Liver (tissue), 8 donors: ENCODE measurements at regions not wholly inside any gene's neighbourhood (a gene's known extent, or its start where the extent isn't known, plus 50 kb on each side); places are given as distances from the start of the nearest gene placed in this dataset.

ENCODE experiments used
- DNase-seq: peaks from one replicate; pipeline ENCODE4 v3.0.0-alpha.2; 2017; ENCODE audit warnings: low spot score
- H3K27ac ChIP-seq, 2 donors: one replicate each; pipeline ENCODE4 v1.7.0; 2013; ENCODE audit warnings: inconsistent platforms in 2 of 2, low read length in 2 of 2, control low read depth in 1 of 2, low read depth in 1 of 2, mild to moderate bottlenecking in 1 of 2
- H3K27me3 ChIP-seq, 4 donors: one replicate each; pipeline versions ENCODE4 v1.6.1 to v1.7.0; 2013; ENCODE audit warnings: low read length in 3 of 4, inconsistent platforms in 1 of 4, mild to moderate bottlenecking in 1 of 4, moderate library complexity in 1 of 4; ENCODE audit not compliant: control insufficient read depth in 4 of 4, insufficient read depth in 4 of 4
- H3K36me3 ChIP-seq, 4 donors: one replicate each; pipeline versions ENCODE4 v1.6.1 to v1.7.0; 2013; ENCODE audit warnings: low read length in 3 of 4, mild to moderate bottlenecking in 3 of 4, low read depth in 1 of 4, moderate library complexity in 1 of 4; ENCODE audit not compliant: control insufficient read depth in 4 of 4, insufficient read depth in 3 of 4
- H3K4me1 ChIP-seq, 4 donors: one replicate each; pipeline versions ENCODE4 v1.6.1 to v1.7.0; 2013; ENCODE audit warnings: low read length in 3 of 4, mild to moderate bottlenecking in 3 of 4, moderate library complexity in 1 of 4; ENCODE audit not compliant: control insufficient read depth in 4 of 4, insufficient read depth in 4 of 4
- H3K4me3 ChIP-seq, 3 donors: one replicate each; pipeline versions ENCODE4 v1.6.1 to v1.7.0; 2013; ENCODE audit warnings: low read length in 3 of 3, control low read depth in 1 of 3, low read depth in 1 of 3, mild to moderate bottlenecking in 1 of 3
- H3K9ac ChIP-seq, 2 donors: one replicate each; pipeline ENCODE4 v1.7.0; 2013; ENCODE audit warnings: low read length in 2 of 2, mild to moderate bottlenecking in 2 of 2, moderate library complexity in 2 of 2, control low read depth in 1 of 2, low read depth in 1 of 2
- H3K9me3 ChIP-seq, 4 donors: one replicate each; pipeline versions ENCODE4 v1.6.1 to v1.7.0; 2013; ENCODE audit warnings: low read length in 3 of 4; ENCODE audit not compliant: control insufficient read depth in 4 of 4
- ATF3 ChIP-seq: IDR thresholded peaks from 2 replicates; pipeline ENCODE4 v1.6.1; 2016; ENCODE audit warnings: antibody characterized with exemption
- EGR1 ChIP-seq, 2 donors: IDR thresholded peaks; 2 replicates each; pipeline ENCODE4 v1.6.1; 2016 to 2018; ENCODE audit warnings: antibody characterized with exemption in 2 of 2, low read depth in 2 of 2
- FOXA1 ChIP-seq: IDR thresholded peaks from 2 replicates; pipeline ENCODE4 v1.6.1; 2016; ENCODE audit warnings: antibody characterized with exemption
- FOXA2 ChIP-seq: IDR thresholded peaks from 2 replicates; pipeline ENCODE4 v1.6.1; 2016; ENCODE audit warnings: antibody characterized with exemption
- GABPA ChIP-seq, 2 donors: IDR thresholded peaks in 1 of 2; conservative IDR thresholded peaks in 1 of 2; 2 replicates each; pipeline ENCODE4 v1.6.1; 2016; ENCODE audit warnings: antibody characterized with exemption in 2 of 2, mild to moderate bottlenecking in 1 of 2, moderate library complexity in 1 of 2
- HNF4A ChIP-seq, 2 donors: conservative IDR thresholded peaks; 2 replicates each; pipeline ENCODE4 v1.6.1; 2016; ENCODE audit warnings: antibody characterized with exemption in 2 of 2, mild to moderate bottlenecking in 2 of 2
- HNF4G ChIP-seq: IDR thresholded peaks from 2 replicates; pipeline ENCODE4 v1.6.1; 2016; ENCODE audit warnings: antibody characterized with exemption
- JUND ChIP-seq, 2 donors: IDR thresholded peaks; 2 replicates each; pipeline ENCODE4 v1.6.1; 2016; ENCODE audit warnings: antibody characterized with exemption in 2 of 2
- NR2F2 ChIP-seq: IDR thresholded peaks from 2 replicates; pipeline ENCODE4 v1.6.1; 2016; ENCODE audit warnings: antibody characterized with exemption
- RAD21 ChIP-seq, 2 donors: IDR thresholded peaks; 2 replicates each; pipeline ENCODE4 v1.6.1; 2016; ENCODE audit warnings: antibody characterized with exemption in 2 of 2, mild to moderate bottlenecking in 2 of 2
- REST ChIP-seq: IDR thresholded peaks from 2 replicates; pipeline ENCODE4 v1.6.1; 2016; ENCODE audit warnings: antibody characterized with exemption, mild to moderate bottlenecking
- RXRA ChIP-seq, 2 donors: IDR thresholded peaks; 2 replicates each; pipeline ENCODE4 v1.6.1; 2017 to 2018; ENCODE audit warnings: antibody characterized with exemption in 2 of 2, mild to moderate bottlenecking in 1 of 2
- SP1 ChIP-seq: IDR thresholded peaks from 2 replicates; pipeline ENCODE4 v1.6.1; 2018; ENCODE audit warnings: antibody characterized with exemption, mild to moderate bottlenecking
- TAF1 ChIP-seq: conservative IDR thresholded peaks from 2 replicates; pipeline ENCODE4 v1.6.1; 2016; ENCODE audit warnings: antibody characterized with exemption, mild to moderate bottlenecking
- YY1 ChIP-seq: IDR thresholded peaks from 2 replicates; pipeline ENCODE4 v1.6.1; 2016; ENCODE audit warnings: antibody characterized with exemption, mild to moderate bottlenecking
- ZBTB33 ChIP-seq: IDR thresholded peaks from 2 replicates; pipeline ENCODE4 v1.6.1; 2016; ENCODE audit warnings: antibody characterized with exemption
- WGBS: extraction: QIAGEN DNeasy Blood & Tissue Kit; methylation state at CpG from one replicate; pipeline ENCODE4 v1.1.7; 2013; 5-methylcytosine and 5-hydroxymethylcytosine counted together
- TF ChIP-seq, protein P1 (sequence below): fragments of 150-350 bp; IDR thresholded peaks from 2 replicates; pipeline ENCODE4 v1.5.1; 2017; ENCODE audit warnings: improper control_type of control experiment, low read depth, low read length; ENCODE audit not compliant: missing input control
- TF ChIP-seq, protein P2 (sequence below): IDR thresholded peaks from 2 replicates; pipeline ENCODE4 v1.6.1; 2016; ENCODE audit warnings: antibody characterized with exemption
- donor health status: healthy.
- donor health status: healthy.
- donor health status: healthy.
- donor health status: healthy.
- donor health status: healthy.

GRCh38 chr5:68795190-68795589 is 298.6 kb upstream of the SLC30A5 start:
- Histone ChIP-seq H3K4me3 (no peak overlapping the region), H3K27ac (no peak overlapping the region), H3K9ac (no peak overlapping the region), H3K36me3 (no peaks in the 10 kb centered on the region), H3K4me1 (peaks cover 0 to 5% (median 0%) of the 10 kb centered on the region in 4 donors), H3K9me3 (no peaks in the 10 kb centered on the region), H3K27me3 (no peaks in the 10 kb centered on the region)
- TF ChIP-seq FOXA2 (no peak), RXRA (IDR thresholded peaks at IDR 0.05) (no peak), RAD21 (IDR thresholded peaks at IDR 0.05) (no peak), JUND (IDR thresholded peaks at IDR 0.05) (no peak), TAF1 (no peak), ATF3 (no peak), REST (no peak), NR2F2 (no peak)
- 93% methylated on average over 6 of the region's 6 CpGs for WGBS
- no peak for DNase-seq

- no peak overlapping the region for H3K4me3 ChIP-seq
- TF ChIP-seq RXRA (IDR thresholded peaks at IDR 0.05) = no peak
- no peak for TF ChIP-seq JUND (IDR thresholded peaks at IDR 0.05)
- TF ChIP-seq FOXA1 = no peak
- no peak for TF ChIP-seq FOXA2
- no peak for TF ChIP-seq SP1
- TF ChIP-seq HNF4G = no peak
- TF ChIP-seq YY1 = no peak
- TF ChIP-seq REST = no peak
- TF ChIP-seq, protein P1, sequence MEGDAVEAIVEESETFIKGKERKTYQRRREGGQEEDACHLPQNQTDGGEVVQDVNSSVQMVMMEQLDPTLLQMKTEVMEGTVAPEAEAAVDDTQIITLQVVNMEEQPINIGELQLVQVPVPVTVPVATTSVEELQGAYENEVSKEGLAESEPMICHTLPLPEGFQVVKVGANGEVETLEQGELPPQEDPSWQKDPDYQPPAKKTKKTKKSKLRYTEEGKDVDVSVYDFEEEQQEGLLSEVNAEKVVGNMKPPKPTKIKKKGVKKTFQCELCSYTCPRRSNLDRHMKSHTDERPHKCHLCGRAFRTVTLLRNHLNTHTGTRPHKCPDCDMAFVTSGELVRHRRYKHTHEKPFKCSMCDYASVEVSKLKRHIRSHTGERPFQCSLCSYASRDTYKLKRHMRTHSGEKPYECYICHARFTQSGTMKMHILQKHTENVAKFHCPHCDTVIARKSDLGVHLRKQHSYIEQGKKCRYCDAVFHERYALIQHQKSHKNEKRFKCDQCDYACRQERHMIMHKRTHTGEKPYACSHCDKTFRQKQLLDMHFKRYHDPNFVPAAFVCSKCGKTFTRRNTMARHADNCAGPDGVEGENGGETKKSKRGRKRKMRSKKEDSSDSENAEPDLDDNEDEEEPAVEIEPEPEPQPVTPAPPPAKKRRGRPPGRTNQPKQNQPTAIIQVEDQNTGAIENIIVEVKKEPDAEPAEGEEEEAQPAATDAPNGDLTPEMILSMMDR = no peak
- no peak for TF ChIP-seq TAF1
- TF ChIP-seq, protein P2, sequence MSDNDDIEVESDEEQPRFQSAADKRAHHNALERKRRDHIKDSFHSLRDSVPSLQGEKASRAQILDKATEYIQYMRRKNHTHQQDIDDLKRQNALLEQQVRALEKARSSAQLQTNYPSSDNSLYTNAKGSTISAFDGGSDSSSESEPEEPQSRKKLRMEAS = no peak
- TF ChIP-seq GABPA (IDR thresholded peaks at IDR 0.05 in 1 of 2, conservative IDR thresholded peaks at IDR 0.05 in 1 of 2) = no peak
- no peak for TF ChIP-seq EGR1 (IDR thresholded peaks at IDR 0.05; ENCODE audit: low read depth in 2 of 2)
- no peak for TF ChIP-seq HNF4A (conservative IDR thresholded peaks at IDR 0.05)
- no peak for TF ChIP-seq ATF3
- no peak for TF ChIP-seq NR2F2
- TF ChIP-seq ZBTB33 = no peak
- H3K27ac ChIP-seq = no peak overlapping the region
- H3K36me3 ChIP-seq = no peaks in the 10 kb centered on the region
- 88% methylated on average over 2 of the region's 2 CpGs for WGBS
- no peaks in the 10 kb centered on the region for H3K9me3 ChIP-seq
- H3K9ac ChIP-seq = no peak overlapping the region
- H3K4me1 ChIP-seq = no peaks in the 10 kb centered on the region
- DNase-seq = no peak
- H3K27me3 ChIP-seq = no peaks in the 10 kb centered on the region
These were observed 294.7 kb upstream of the SLC30A5 start for GRCh38 chr5:68798877-68799843.
